IMR-90 (cell line): ENCODE measurements at regions not wholly inside any gene's neighbourhood (a gene's known extent, or its start where the extent isn't known, plus 50 kb on each side); places are given as distances from the start of the nearest gene placed in this dataset.

ENCODE experiments used
- ATAC-seq: fragments of 200-7000 bp; cut with Tn5 transposase; 2 replicates; pipeline ENCODE4 v1.9.1; 2020; ENCODE audit warnings: low read depth, mild to moderate bottlenecking, moderate library complexity
- BruUV-seq: library from RNA; stranded (reverse); fragments of 400-500 nt; replicated peaks from 2 replicates; lab custom pipeline; 2021; lab: Mats Ljungman, UMichigan
- CTCF ChIA-PET: fragments of 300-600 bp; formaldehyde crosslinking; extraction: SDS; loops from one replicate; lab custom pipeline; 2021; ENCODE audit warnings: antibody characterized with exemption; lab: Yijun Ruan, JAX
- POLR2A ChIA-PET: fragments of 300-600 bp; sonication (Branson Sonifier 250); formaldehyde crosslinking; loops from one replicate; lab custom pipeline; 2022; ENCODE audit warnings: antibody characterized with exemption; ENCODE audit not compliant: unreplicated experiment; lab: Charles Lee
- DNase-seq: peaks from one replicate; pipeline ENCODE4 v3.0.0; 2013
- H2AFZ ChIP-seq: replicated peaks from 2 replicates; pipeline ENCODE3; 2013; ENCODE audit warnings: low read length, mild to moderate bottlenecking; ENCODE audit not compliant: poor library complexity
- H2AK5ac ChIP-seq: 2 replicates; pipeline ENCODE4 v1.6.1; 2013; ENCODE audit warnings: low read depth, low read length, inconsistent platforms
- H2AK9ac ChIP-seq: replicated peaks from 2 replicates; pipeline ENCODE3; 2013; ENCODE audit warnings: mild to moderate bottlenecking, low read depth, low read length, moderate library complexity; ENCODE audit not compliant: poor library complexity
- H2BK120ac ChIP-seq: 2 replicates; pipeline ENCODE4 v1.6.1; 2013; ENCODE audit warnings: low read depth, low read length, inconsistent platforms
- H2BK15ac ChIP-seq: 3 replicates; pipeline ENCODE4 v1.6.1; 2013; ENCODE audit warnings: low read depth, low read length, inconsistent platforms
- H2BK20ac ChIP-seq: 2 replicates; pipeline ENCODE4 v1.6.1; 2013; ENCODE audit warnings: low read depth, mild to moderate bottlenecking, inconsistent platforms, low read length, moderate library complexity
- H2BK5ac ChIP-seq: 2 replicates; pipeline ENCODE4 v1.6.1; 2013; ENCODE audit warnings: mild to moderate bottlenecking, low read depth, low read length, inconsistent platforms; ENCODE audit not compliant: poor library complexity, severe bottlenecking
- H3K14ac ChIP-seq: replicated peaks from 2 replicates; pipeline ENCODE4 v1.6.1; 2013; ENCODE audit warnings: low read depth, low read length, inconsistent platforms
- H3K18ac ChIP-seq: 2 replicates; pipeline ENCODE4 v1.6.1; 2013; ENCODE audit warnings: low read depth, low read length, control low read depth
- H3K23ac ChIP-seq: 2 replicates; pipeline ENCODE4 v1.6.1; 2013; ENCODE audit warnings: low read depth, low read length, inconsistent platforms
- H3K27ac ChIP-seq: 2 replicates; pipeline ENCODE4 v1.5.1; 2013; ENCODE audit warnings: mild to moderate bottlenecking, control low read depth, low read length; ENCODE audit not compliant: insufficient read depth
- H3K27me3 ChIP-seq: 2 replicates; pipeline ENCODE4 v1.6.1; 2013; ENCODE audit warnings: low read length; ENCODE audit not compliant: control insufficient read depth, insufficient read depth
- H3K36me3 ChIP-seq: 2 replicates; pipeline ENCODE4 v1.6.1; 2013; ENCODE audit warnings: low read length, mixed read lengths; ENCODE audit not compliant: control insufficient read depth, insufficient read depth
- H3K4ac ChIP-seq: 2 replicates; pipeline ENCODE4 v1.6.1; 2013; ENCODE audit warnings: low read depth, low read length, inconsistent platforms
- H3K4me1 ChIP-seq: 2 replicates; pipeline ENCODE4 v1.6.1; 2013; ENCODE audit warnings: low read length, mixed read lengths; ENCODE audit not compliant: control insufficient read depth, insufficient read depth
- H3K4me2 ChIP-seq: 2 replicates; pipeline ENCODE4 v1.6.1; 2013; ENCODE audit warnings: low read depth, mild to moderate bottlenecking, control low read depth, low read length, moderate library complexity
- H3K4me3 ChIP-seq: 2 replicates; pipeline ENCODE4 v1.5.1; 2013; ENCODE audit warnings: low read depth, mild to moderate bottlenecking, control low read depth, low read length, moderate library complexity; ENCODE audit not compliant: insufficient read depth
- H3K56ac ChIP-seq: 2 replicates; pipeline ENCODE4 v1.6.1; 2013; ENCODE audit warnings: low read length, inconsistent platforms; ENCODE audit not compliant: insufficient read depth; ENCODE audit errors: extremely low read depth
- H3K79me1 ChIP-seq, 2 experiments: 2 replicates each; pipeline ENCODE4 v1.6.1; 2013; ENCODE audit warnings: low read length in 2 of 2, inconsistent platforms in 1 of 2, low read depth in 1 of 2
- H3K9ac ChIP-seq: 2 replicates; pipeline ENCODE4 v1.6.1; 2013; ENCODE audit warnings: low read depth, low read length, control low read depth
- H3K9me1 ChIP-seq: 2 replicates; pipeline ENCODE4 v1.6.1; 2013; ENCODE audit warnings: low read length, inconsistent platforms; ENCODE audit not compliant: insufficient read depth
- H3K9me3 ChIP-seq: 2 replicates; pipeline ENCODE4 v1.6.1; 2013; ENCODE audit warnings: low read length; ENCODE audit not compliant: control insufficient read depth, insufficient read depth
- H4K20me1 ChIP-seq: 2 replicates; pipeline ENCODE4 v1.6.1; 2013; ENCODE audit warnings: low read length, inconsistent platforms; ENCODE audit not compliant: insufficient read depth
- H4K5ac ChIP-seq: 2 replicates; pipeline ENCODE4 v1.6.1; 2013; ENCODE audit warnings: mild to moderate bottlenecking, low read depth, low read length, control low read depth
- H4K8ac ChIP-seq, 2 experiments: 2 replicates each; pipeline ENCODE4 v1.6.1; 2013; ENCODE audit warnings: low read depth in 2 of 2, low read length in 2 of 2, control low read depth in 1 of 2, inconsistent platforms in 1 of 2
- H4K91ac ChIP-seq: 2 replicates; pipeline ENCODE4 v1.6.1; 2013; ENCODE audit warnings: low read depth, low read length, inconsistent platforms; ENCODE audit not compliant: insufficient read depth
- BHLHE40 ChIP-seq: fragments of 150-350 bp; IDR thresholded peaks from 2 replicates; pipeline ENCODE4 v1.6.1; 2016; ENCODE audit warnings: mild to moderate bottlenecking, low read depth, low read length
- MXI1 ChIP-seq: IDR thresholded peaks from 2 replicates; pipeline ENCODE4 v1.6.1; 2012; ENCODE audit warnings: low read depth, mild to moderate bottlenecking, low read length, moderate library complexity, borderline replicate concordance
- NFE2L2 ChIP-seq: fragments of 150-350 bp; IDR thresholded peaks from 2 replicates; pipeline ENCODE4 v1.6.1; 2016; ENCODE audit warnings: low read depth, mild to moderate bottlenecking, low read length
- RCOR1 ChIP-seq: IDR thresholded peaks from 2 replicates; pipeline ENCODE4 v1.6.1; 2012; ENCODE audit warnings: mild to moderate bottlenecking, low read length, improper control_type of control experiment; ENCODE audit not compliant: insufficient replicate concordance
- USF2 ChIP-seq: fragments of 150-350 bp; IDR thresholded peaks from 2 replicates; pipeline ENCODE4 v1.6.1; 2017; ENCODE audit warnings: mild to moderate bottlenecking, antibody characterized with exemption, low read length, low read depth
- WGBS, 2 experiments: methylation state at CpG; one replicate each; pipeline versions ENCODE4 v1.1.5 to v1.1.7; 2013; ENCODE audit warnings: missing lambda C conversion rate in 2 of 2; ENCODE audit not compliant: insufficient read length in 1 of 2; ENCODE audit errors: extremely low coverage in 2 of 2; 5-methylcytosine and 5-hydroxymethylcytosine counted together
- dilution Hi-C: fragments of 300-500 bp; cut with HindIII; formaldehyde crosslinking; loops from one replicate; pipeline ENCODE4 v1.14.3; 2018; ENCODE audit warnings: low sequenced_read_pairs; ENCODE audit not compliant: unreplicated experiment
- in situ Hi-C: fragments of 300-500 bp; cut with MboI; formaldehyde crosslinking; loops from 3 replicates; pipeline ENCODE4 v1.14.3; 2019; ENCODE audit warnings: low sequenced_read_pairs, inconsistent platforms, mixed read lengths
- intact Hi-C: fragments of 100-400 bp; cut with micrococcal nuclease; formaldehyde crosslinking; loops from 2 replicates; pipeline ENCODE4 v1.10.0; 2022

- no peaks in the 10 kb centered on the region for H3K9me3 ChIP-seq
- no peak overlapping the region for H3K27ac ChIP-seq
- H4K20me1 ChIP-seq: no peaks in the 10 kb centered on the region
- no peak overlapping the region for H3K4ac ChIP-seq
- H2AFZ ChIP-seq: no peak overlapping the region
- DNase-seq: no peak
- ChIA-PET POLR2A (no interaction called here), CTCF (no interaction called here)
- no peak overlapping the region for H2BK5ac ChIP-seq
- H2AK5ac ChIP-seq: no peak overlapping the region
- no peak overlapping the region for H3K18ac ChIP-seq
- H3K27me3 ChIP-seq: no peaks in the 10 kb centered on the region; the same call in 1 of the 2 replicates
- no peak for ATAC-seq
- no peak overlapping the region for H3K9ac ChIP-seq
- no peaks in the 10 kb centered on the region for H3K36me3 ChIP-seq
- H3K23ac ChIP-seq: no peak overlapping the region
- H4K5ac ChIP-seq: no peak overlapping the region
- H3K4me1 ChIP-seq: no peaks in the 10 kb centered on the region
- no CpG with 5 or more reads among the region's 2 CpGs for WGBS, 2 experiments
- H2BK120ac ChIP-seq: no peak overlapping the region
- H3K56ac ChIP-seq: no peak overlapping the region
- TF ChIP-seq BHLHE40: no peak
- TF ChIP-seq NFE2L2: no peak
- no peak for TF ChIP-seq MXI1
- no peak for TF ChIP-seq USF2
- TF ChIP-seq RCOR1: no peak
- H2BK20ac ChIP-seq: no peak overlapping the region
- dilution Hi-C loops: no loop called here
- H3K4me3 ChIP-seq: no peak overlapping the region
- no peak overlapping the region for H2AK9ac ChIP-seq
- no peak overlapping the region for H4K91ac ChIP-seq
- intact Hi-C loops: no loop called here
- BruUV-seq: no TSS peak
- no peaks in the 10 kb centered on the region for H3K79me1 ChIP-seq
- H3K14ac ChIP-seq: no peak overlapping the region
- H4K8ac ChIP-seq: no peak overlapping the region
- H3K9me1 ChIP-seq: no peaks in the 10 kb centered on the region
- H3K4me2 ChIP-seq: no peak overlapping the region
- in situ Hi-C loops: no loop called here
- no peak overlapping the region for H2BK15ac ChIP-seq
Observed at GRCh38 chr5:8376478-8376877, 507.5 kb downstream of the MTRR start.
